GM19193 (cell line): ENCODE measurements at regions not wholly inside any gene's neighbourhood (a gene's known extent, or its start where the extent isn't known, plus 50 kb on each side); places are given as distances from the start of the nearest gene placed in this dataset.

Experiments used
- POLR2A ChIP-seq: IDR thresholded peaks from 4 replicates; pipeline ENCODE4 v1.6.1; 2011; ENCODE audit not compliant: insufficient read depth, insufficient read length; ENCODE audit errors: extremely low read depth

GRCh38 chr10:78467496-78468106 lies 433.9 kb downstream of the RPS24 start:
- no peak for TF ChIP-seq POLR2A

- TF ChIP-seq POLR2A: no peak
These were observed 436.8 kb downstream of the RPS24 start for GRCh38 chr10:78470267-78471103.

GRCh38 chr10:78471326-78471722 lies 437.7 kb downstream of the RPS24 start:
- TF ChIP-seq POLR2A: no peak

GRCh38 chr10:78471723-78472550 lies 438.3 kb downstream of the RPS24 start:
- TF ChIP-seq POLR2A: no peak

- no peak for TF ChIP-seq POLR2A
These were observed 438.9 kb downstream of the RPS24 start for GRCh38 chr10:78472551-78472890.

GRCh38 chr10:78473006-78473405 lies 439.3 kb downstream of the RPS24 start:
- TF ChIP-seq POLR2A: no peak

- no peak for TF ChIP-seq POLR2A
These were observed 441.1 kb downstream of the RPS24 start for GRCh38 chr10:78474743-78475142.

- TF ChIP-seq POLR2A: no peak
These were observed 441.8 kb downstream of the RPS24 start for GRCh38 chr10:78475437-78475836.

GRCh38 chr10:78476156-78476555 lies 442.5 kb downstream of the RPS24 start:
- no peak for TF ChIP-seq POLR2A

GRCh38 chr10:78476844-78477243 lies 443.2 kb downstream of the RPS24 start:
- no peak for TF ChIP-seq POLR2A

GRCh38 chr10:78478919-78479318 lies 445.3 kb downstream of the RPS24 start:
- TF ChIP-seq POLR2A: no peak

GRCh38 chr10:78479467-78479866 lies 445.8 kb downstream of the RPS24 start:
- TF ChIP-seq POLR2A: no peak

- TF ChIP-seq POLR2A: no peak
These were observed 448.2 kb downstream of the RPS24 start for GRCh38 chr10:78481842-78482241.

GRCh38 chr10:78483641-78484040 lies 450.0 kb downstream of the RPS24 start:
- TF ChIP-seq POLR2A: no peak

- TF ChIP-seq POLR2A: no peak
These were observed 455.4 kb downstream of the RPS24 start for GRCh38 chr10:78489034-78489433.
